ENCODE measurements at regions not wholly inside any gene's neighbourhood (a gene's known extent, or its start where the extent isn't known, plus 50 kb on each side); places are given as distances from the start of the nearest gene placed in this dataset.

DNA sequence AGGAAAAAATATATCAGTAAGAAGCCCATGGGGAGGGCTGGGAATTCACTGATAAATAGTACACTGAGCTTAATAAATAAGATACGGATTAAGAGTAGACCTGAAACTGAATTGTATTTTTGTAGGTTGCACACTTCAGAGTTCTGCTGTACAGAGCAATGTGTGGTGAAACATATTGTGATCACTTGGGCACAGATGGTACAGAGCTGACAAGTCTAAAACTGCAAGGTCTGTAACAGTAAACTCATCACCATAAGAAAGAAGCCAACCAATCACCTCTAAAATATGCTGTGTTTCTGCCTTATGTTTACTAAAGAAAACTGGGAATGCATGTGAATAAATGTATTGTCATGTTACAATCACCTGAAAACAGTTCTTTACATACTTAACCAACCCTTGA, 360.7 kb downstream of the MRPL39 start:
- TF ChIP-seq, protein P1, sequence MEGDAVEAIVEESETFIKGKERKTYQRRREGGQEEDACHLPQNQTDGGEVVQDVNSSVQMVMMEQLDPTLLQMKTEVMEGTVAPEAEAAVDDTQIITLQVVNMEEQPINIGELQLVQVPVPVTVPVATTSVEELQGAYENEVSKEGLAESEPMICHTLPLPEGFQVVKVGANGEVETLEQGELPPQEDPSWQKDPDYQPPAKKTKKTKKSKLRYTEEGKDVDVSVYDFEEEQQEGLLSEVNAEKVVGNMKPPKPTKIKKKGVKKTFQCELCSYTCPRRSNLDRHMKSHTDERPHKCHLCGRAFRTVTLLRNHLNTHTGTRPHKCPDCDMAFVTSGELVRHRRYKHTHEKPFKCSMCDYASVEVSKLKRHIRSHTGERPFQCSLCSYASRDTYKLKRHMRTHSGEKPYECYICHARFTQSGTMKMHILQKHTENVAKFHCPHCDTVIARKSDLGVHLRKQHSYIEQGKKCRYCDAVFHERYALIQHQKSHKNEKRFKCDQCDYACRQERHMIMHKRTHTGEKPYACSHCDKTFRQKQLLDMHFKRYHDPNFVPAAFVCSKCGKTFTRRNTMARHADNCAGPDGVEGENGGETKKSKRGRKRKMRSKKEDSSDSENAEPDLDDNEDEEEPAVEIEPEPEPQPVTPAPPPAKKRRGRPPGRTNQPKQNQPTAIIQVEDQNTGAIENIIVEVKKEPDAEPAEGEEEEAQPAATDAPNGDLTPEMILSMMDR (IDR thresholded peaks at IDR 0.05; ENCODE audit: low read depth, low read length, missing input control), result no peak
- no peak for TF ChIP-seq RAD21 (IDR thresholded peaks at IDR 0.05)
- no peak for TF ChIP-seq SP1 (IDR thresholded peaks at IDR 0.05)
- no peak for TF ChIP-seq EGR1 (IDR thresholded peaks at IDR 0.05; ENCODE audit: low read depth in 2 of 2)
- no peak for TF ChIP-seq GABPA (IDR thresholded peaks at IDR 0.05 in 1 of 2, conservative IDR thresholded peaks at IDR 0.05 in 1 of 2)
- TF ChIP-seq, protein P2, sequence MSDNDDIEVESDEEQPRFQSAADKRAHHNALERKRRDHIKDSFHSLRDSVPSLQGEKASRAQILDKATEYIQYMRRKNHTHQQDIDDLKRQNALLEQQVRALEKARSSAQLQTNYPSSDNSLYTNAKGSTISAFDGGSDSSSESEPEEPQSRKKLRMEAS (IDR thresholded peaks at IDR 0.05), result no peak
- no peak for TF ChIP-seq YY1 (IDR thresholded peaks at IDR 0.05)
- TF ChIP-seq, protein P3, sequence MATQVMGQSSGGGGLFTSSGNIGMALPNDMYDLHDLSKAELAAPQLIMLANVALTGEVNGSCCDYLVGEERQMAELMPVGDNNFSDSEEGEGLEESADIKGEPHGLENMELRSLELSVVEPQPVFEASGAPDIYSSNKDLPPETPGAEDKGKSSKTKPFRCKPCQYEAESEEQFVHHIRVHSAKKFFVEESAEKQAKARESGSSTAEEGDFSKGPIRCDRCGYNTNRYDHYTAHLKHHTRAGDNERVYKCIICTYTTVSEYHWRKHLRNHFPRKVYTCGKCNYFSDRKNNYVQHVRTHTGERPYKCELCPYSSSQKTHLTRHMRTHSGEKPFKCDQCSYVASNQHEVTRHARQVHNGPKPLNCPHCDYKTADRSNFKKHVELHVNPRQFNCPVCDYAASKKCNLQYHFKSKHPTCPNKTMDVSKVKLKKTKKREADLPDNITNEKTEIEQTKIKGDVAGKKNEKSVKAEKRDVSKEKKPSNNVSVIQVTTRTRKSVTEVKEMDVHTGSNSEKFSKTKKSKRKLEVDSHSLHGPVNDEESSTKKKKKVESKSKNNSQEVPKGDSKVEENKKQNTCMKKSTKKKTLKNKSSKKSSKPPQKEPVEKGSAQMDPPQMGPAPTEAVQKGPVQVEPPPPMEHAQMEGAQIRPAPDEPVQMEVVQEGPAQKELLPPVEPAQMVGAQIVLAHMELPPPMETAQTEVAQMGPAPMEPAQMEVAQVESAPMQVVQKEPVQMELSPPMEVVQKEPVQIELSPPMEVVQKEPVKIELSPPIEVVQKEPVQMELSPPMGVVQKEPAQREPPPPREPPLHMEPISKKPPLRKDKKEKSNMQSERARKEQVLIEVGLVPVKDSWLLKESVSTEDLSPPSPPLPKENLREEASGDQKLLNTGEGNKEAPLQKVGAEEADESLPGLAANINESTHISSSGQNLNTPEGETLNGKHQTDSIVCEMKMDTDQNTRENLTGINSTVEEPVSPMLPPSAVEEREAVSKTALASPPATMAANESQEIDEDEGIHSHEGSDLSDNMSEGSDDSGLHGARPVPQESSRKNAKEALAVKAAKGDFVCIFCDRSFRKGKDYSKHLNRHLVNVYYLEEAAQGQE (IDR thresholded peaks at IDR 0.05), result no peak
- no peak for TF ChIP-seq FOXA2 (IDR thresholded peaks at IDR 0.05)
- TF ChIP-seq, protein P4, sequence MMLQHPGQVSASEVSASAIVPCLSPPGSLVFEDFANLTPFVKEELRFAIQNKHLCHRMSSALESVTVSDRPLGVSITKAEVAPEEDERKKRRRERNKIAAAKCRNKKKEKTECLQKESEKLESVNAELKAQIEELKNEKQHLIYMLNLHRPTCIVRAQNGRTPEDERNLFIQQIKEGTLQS (IDR thresholded peaks at IDR 0.05), result no peak
- TF ChIP-seq HNF4G (IDR thresholded peaks at IDR 0.05), result no peak
- TF ChIP-seq, protein P5, sequence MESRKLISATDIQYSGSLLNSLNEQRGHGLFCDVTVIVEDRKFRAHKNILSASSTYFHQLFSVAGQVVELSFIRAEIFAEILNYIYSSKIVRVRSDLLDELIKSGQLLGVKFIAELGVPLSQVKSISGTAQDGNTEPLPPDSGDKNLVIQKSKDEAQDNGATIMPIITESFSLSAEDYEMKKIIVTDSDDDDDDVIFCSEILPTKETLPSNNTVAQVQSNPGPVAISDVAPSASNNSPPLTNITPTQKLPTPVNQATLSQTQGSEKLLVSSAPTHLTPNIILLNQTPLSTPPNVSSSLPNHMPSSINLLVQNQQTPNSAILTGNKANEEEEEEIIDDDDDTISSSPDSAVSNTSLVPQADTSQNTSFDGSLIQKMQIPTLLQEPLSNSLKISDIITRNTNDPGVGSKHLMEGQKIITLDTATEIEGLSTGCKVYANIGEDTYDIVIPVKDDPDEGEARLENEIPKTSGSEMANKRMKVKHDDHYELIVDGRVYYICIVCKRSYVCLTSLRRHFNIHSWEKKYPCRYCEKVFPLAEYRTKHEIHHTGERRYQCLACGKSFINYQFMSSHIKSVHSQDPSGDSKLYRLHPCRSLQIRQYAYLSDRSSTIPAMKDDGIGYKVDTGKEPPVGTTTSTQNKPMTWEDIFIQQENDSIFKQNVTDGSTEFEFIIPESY (IDR thresholded peaks at IDR 0.05), result no peak
- TF ChIP-seq HNF4A (conservative IDR thresholded peaks at IDR 0.05), result no peak
- no peak for TF ChIP-seq FOXA1 (IDR thresholded peaks at IDR 0.05)
